Panc1 (cell line): ENCODE measurements at regions not wholly inside any gene's neighbourhood (a gene's known extent, or its start where the extent isn't known, plus 50 kb on each side); places are given as distances from the start of the nearest gene placed in this dataset.

ENCODE experiments used
- ATAC-seq: fragments of 200-7000 bp; cut with Tn5 transposase; 2 replicates; pipeline ENCODE4 v1.9.1; 2020; ENCODE audit warnings: mild to moderate bottlenecking, moderate library complexity
- BruUV-seq: library from RNA; stranded (reverse); fragments of 400-500 nt; replicated peaks from 2 replicates; lab custom pipeline; 2021; lab: Mats Ljungman, UMichigan
- CTCF ChIA-PET: fragments of 300-600 bp; sonication (Branson Sonifier 250); formaldehyde crosslinking; loops from one replicate; lab custom pipeline; 2022; ENCODE audit warnings: antibody characterized with exemption; lab: Charles Lee
- POLR2A ChIA-PET: fragments of 300-600 bp; sonication (Branson Sonifier 250); formaldehyde crosslinking; loops from one replicate; lab custom pipeline; 2022; ENCODE audit warnings: antibody characterized with exemption; lab: Charles Lee
- DNase-seq: peaks from one replicate; pipeline ENCODE4 v3.0.0-alpha.2; 2010; ENCODE audit warnings: low read depth, low spot score
- H3K27ac ChIP-seq: 2 replicates; pipeline ENCODE4 v1.5.1; 2011; ENCODE audit warnings: mild to moderate bottlenecking, low read length, inconsistent platforms
- H3K27me3 ChIP-seq: fragments of 200-500 bp; sonication (Bioruptor generic); 2 replicates; pipeline ENCODE4 v1.6.0; 2014; ENCODE audit warnings: low read length, inconsistent platforms; ENCODE audit not compliant: control insufficient read depth, insufficient read depth
- H3K36me3 ChIP-seq: fragments of 200-500 bp; sonication (Bioruptor generic); 2 replicates; pipeline ENCODE4 v1.5.1; 2014; ENCODE audit warnings: inconsistent platforms, mild to moderate bottlenecking, low read length, moderate library complexity; ENCODE audit not compliant: control insufficient read depth, insufficient read depth
- H3K4me1 ChIP-seq: 2 replicates; pipeline ENCODE4 v1.5.1; 2011; ENCODE audit warnings: inconsistent platforms, mild to moderate bottlenecking, low read length, moderate library complexity; ENCODE audit not compliant: control insufficient read depth, insufficient read depth
- H3K4me3 ChIP-seq, 2 experiments: 2 replicates each; pipeline ENCODE4 v1.5.1; 2011 to 2012; ENCODE audit warnings: low read depth in 2 of 2, low read length in 2 of 2, mild to moderate bottlenecking in 2 of 2, inconsistent platforms in 1 of 2, moderate library complexity in 1 of 2
- H3K9me3 ChIP-seq: fragments of 200-500 bp; sonication (Bioruptor generic); 2 replicates; pipeline ENCODE4 v1.5.1; 2014; ENCODE audit warnings: low read depth, mild to moderate bottlenecking, inconsistent platforms, low read length, moderate library complexity; ENCODE audit not compliant: control insufficient read depth, insufficient read depth
- CTCF ChIP-seq: fragments of 450-650 bp; IDR thresholded peaks from 2 replicates; pipeline ENCODE4 v1.5.1; 2017; ENCODE audit warnings: mild to moderate bottlenecking
- POLR2AphosphoS5 ChIP-seq: IDR thresholded peaks from 2 replicates; pipeline ENCODE4 v1.6.1; 2012; ENCODE audit warnings: mild to moderate bottlenecking, low read depth, low read length, moderate library complexity
- REST ChIP-seq, 2 experiments: IDR thresholded peaks; 2 replicates each; pipeline ENCODE4 v1.6.1; 2011 to 2012; ENCODE audit warnings: low read depth in 2 of 2, control low read depth in 1 of 2, low read length in 1 of 2, mild to moderate bottlenecking in 1 of 2, moderate library complexity in 1 of 2; ENCODE audit not compliant: insufficient read depth in 1 of 2
- SIN3A ChIP-seq: IDR thresholded peaks from 2 replicates; pipeline ENCODE4 v1.6.1; 2012; ENCODE audit warnings: low read depth, mild to moderate bottlenecking, low read length, moderate library complexity, borderline replicate concordance; ENCODE audit not compliant: insufficient read depth
- TCF7L2 ChIP-seq: IDR thresholded peaks from 2 replicates; pipeline ENCODE4 v1.6.1; 2011; ENCODE audit warnings: mild to moderate bottlenecking, low read depth, low read length, inconsistent platforms
- in situ Hi-C: cut with HindIII; loops from 2 replicates; pipeline ENCODE4 v1.10.0; 2016; ENCODE audit warnings: low sequenced_read_pairs, low pct_unique_long_range_greater_than_20kb
- intact Hi-C: fragments of 100-400 bp; cut with micrococcal nuclease; formaldehyde crosslinking; loops from one replicate; pipeline ENCODE4 v1.10.0; 2022; ENCODE audit not compliant: unreplicated experiment

- H3K27me3 ChIP-seq, result no peaks in the 10 kb centered on the region
- H3K9me3 ChIP-seq, result no peaks in the 10 kb centered on the region
- H3K4me1 ChIP-seq, result no peaks in the 10 kb centered on the region
- ATAC-seq, result no peak
- H3K27ac ChIP-seq, result no peak overlapping the region
- H3K36me3 ChIP-seq, result no peaks in the 10 kb centered on the region
- TF ChIP-seq CTCF (no peak), SIN3A (no peak), POLR2AphosphoS5 (no peak), REST (IDR thresholded peaks at IDR 0.05; ENCODE audit: insufficient read depth in 1 of 2, low read depth in 2 of 2, low read length in 1 of 2) (no peak), TCF7L2 (no peak)
- in situ Hi-C loops, result no loop called here
- no peak overlapping the region for H3K4me3 ChIP-seq
- no peak for DNase-seq
- ChIA-PET POLR2A (no interaction called here), CTCF (no interaction called here)
- BruUV-seq, result no TSS peak
- intact Hi-C loops, result no loop called here
Observed at GRCh38 chr3:4029135-4029534, 229.9 kb downstream of the LRRN1 start.

- intact Hi-C loops, result no loop called here
- H3K27me3 ChIP-seq, result no peaks in the 10 kb centered on the region
- POLR2A ChIA-PET, result no interaction called here
- CTCF ChIA-PET, result no interaction called here
- in situ Hi-C loops, result no loop called here
- no peak for TF ChIP-seq TCF7L2
- no peak for TF ChIP-seq REST (IDR thresholded peaks at IDR 0.05; ENCODE audit: insufficient read depth in 1 of 2, low read depth in 2 of 2, low read length in 1 of 2)
- TF ChIP-seq POLR2AphosphoS5, result no peak
- no peak for TF ChIP-seq CTCF
- TF ChIP-seq SIN3A, result no peak
- no peaks in the 10 kb centered on the region for H3K36me3 ChIP-seq
- no peaks in the 10 kb centered on the region for H3K4me1 ChIP-seq
- H3K27ac ChIP-seq, result no peak overlapping the region
- DNase-seq (no peak), ATAC-seq (no peak)
- no peaks in the 10 kb centered on the region for H3K9me3 ChIP-seq
- no TSS peak for BruUV-seq
- no peak overlapping the region for H3K4me3 ChIP-seq
Observed at GRCh38 chr3:4030624-4031023, 231.4 kb downstream of the LRRN1 start.
